Lung (tissue), 11 donors: ENCODE measurements at regions not wholly inside any gene's neighbourhood (a gene's known extent, or its start where the extent isn't known, plus 50 kb on each side); places are given as distances from the start of the nearest gene placed in this dataset.

Experiments used
- ATAC-seq: fragments of 200-7000 bp; cut with Tn5 transposase; one replicate; pipeline ENCODE4 v1.9.1; 2020; ENCODE audit warnings: moderate number of reproducible peaks; ENCODE audit not compliant: insufficient read depth, low FRiP score
- DNase-seq, 3 donors: peaks; one replicate each; pipeline ENCODE4 v3.0.0-alpha.2; 2013 to 2017
- H3K27ac ChIP-seq, 2 donors: one replicate each; pipeline ENCODE4 v1.5.1; 2013; ENCODE audit warnings: mild to moderate bottlenecking in 2 of 2, moderate library complexity in 2 of 2, control low read depth in 1 of 2, inconsistent platforms in 1 of 2, low read depth in 1 of 2, low read length in 1 of 2
- H3K27me3 ChIP-seq, 3 donors: one replicate each; pipeline ENCODE4 v1.5.1; 2013; ENCODE audit warnings: low read length in 2 of 3; ENCODE audit not compliant: control insufficient read depth in 3 of 3, insufficient read depth in 3 of 3
- H3K36me3 ChIP-seq, 4 donors: one replicate each; pipeline ENCODE4 v1.5.1; 2013; ENCODE audit warnings: low read length in 4 of 4, mild to moderate bottlenecking in 1 of 4, moderate library complexity in 1 of 4; ENCODE audit not compliant: control insufficient read depth in 4 of 4, insufficient read depth in 4 of 4
- H3K4me1 ChIP-seq, 5 donors: one replicate each; pipeline ENCODE4 v1.5.1; 2013; ENCODE audit warnings: low read length in 5 of 5, mild to moderate bottlenecking in 2 of 5, moderate library complexity in 1 of 5; ENCODE audit not compliant: control insufficient read depth in 5 of 5, insufficient read depth in 5 of 5
- H3K4me3 ChIP-seq: one replicate; pipeline ENCODE4 v1.5.1; 2013; ENCODE audit warnings: mild to moderate bottlenecking, control low read depth, moderate library complexity
- H3K9ac ChIP-seq, 2 donors: one replicate each; pipeline ENCODE4 v1.5.1; 2013; ENCODE audit warnings: low read length in 2 of 2, control low read depth in 1 of 2; ENCODE audit not compliant: insufficient read depth in 1 of 2
- H3K9me3 ChIP-seq, 4 donors: one replicate each; pipeline ENCODE4 v1.5.1; 2013; ENCODE audit warnings: low read length in 3 of 4, mild to moderate bottlenecking in 1 of 4, moderate library complexity in 1 of 4; ENCODE audit not compliant: control insufficient read depth in 4 of 4, insufficient read depth in 3 of 4
- WGBS, 2 donors: extraction: QIAGEN DNeasy Blood & Tissue Kit; methylation state at CpG; one replicate each; pipeline ENCODE4 v1.1.7; 2013; 5-methylcytosine and 5-hydroxymethylcytosine counted together
- TF ChIP-seq, protein P1 (sequence below): IDR thresholded peaks from 2 replicates; pipeline ENCODE4 v1.5.1; 2012; ENCODE audit warnings: mild to moderate bottlenecking; ENCODE audit errors: control extremely low read depth, extremely low read depth
- donor health status: control.
- donor health status: control.
- donor health status: Bipolar disorder and iron deficiency.
- donor health status: healthy.
- donor health status: DM: yes; HTN: yes; CAD: no.

DNA sequence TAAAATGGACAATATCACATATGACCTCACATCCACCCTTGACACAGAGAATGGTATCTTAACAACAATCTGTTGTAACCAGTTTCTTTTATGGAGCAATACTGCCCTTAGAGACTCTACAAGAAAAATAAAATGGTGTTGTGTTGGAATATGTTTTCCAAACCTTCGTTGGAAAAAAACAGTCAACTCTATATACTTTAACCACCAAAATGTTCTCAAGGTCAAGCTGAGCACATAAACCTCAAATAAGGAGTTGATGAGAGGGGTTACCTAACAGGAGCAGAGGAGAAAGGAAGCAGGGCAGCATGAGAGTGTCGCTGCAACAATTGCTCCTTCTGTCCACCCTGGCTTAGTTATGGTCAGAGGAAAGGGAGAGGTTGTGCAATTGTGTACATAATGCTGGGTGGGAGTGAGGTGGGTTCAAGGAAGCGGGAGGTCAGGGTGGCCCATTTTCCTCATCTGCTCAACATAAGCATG lies 179.2 kb upstream of the BMP4 start:
- Histone ChIP-seq H3K27me3 (no peaks in the 10 kb centered on the region), H3K36me3 (no peaks in the 10 kb centered on the region), H3K9me3 (peaks cover 0 to 3% (median 0%) of the 10 kb centered on the region in 4 donors), H3K27ac (no peak overlapping the region), H3K4me3 (no peak overlapping the region), H3K4me1 (peaks cover 0 to 4% (median 0%) of the 10 kb centered on the region in 5 donors), H3K9ac (no peak overlapping the region)
- WGBS, 2 donors = 70 to 78% methylated on average over 3 of the region's 3 CpGs
- ATAC-seq = no peak
- TF ChIP-seq, protein P1, sequence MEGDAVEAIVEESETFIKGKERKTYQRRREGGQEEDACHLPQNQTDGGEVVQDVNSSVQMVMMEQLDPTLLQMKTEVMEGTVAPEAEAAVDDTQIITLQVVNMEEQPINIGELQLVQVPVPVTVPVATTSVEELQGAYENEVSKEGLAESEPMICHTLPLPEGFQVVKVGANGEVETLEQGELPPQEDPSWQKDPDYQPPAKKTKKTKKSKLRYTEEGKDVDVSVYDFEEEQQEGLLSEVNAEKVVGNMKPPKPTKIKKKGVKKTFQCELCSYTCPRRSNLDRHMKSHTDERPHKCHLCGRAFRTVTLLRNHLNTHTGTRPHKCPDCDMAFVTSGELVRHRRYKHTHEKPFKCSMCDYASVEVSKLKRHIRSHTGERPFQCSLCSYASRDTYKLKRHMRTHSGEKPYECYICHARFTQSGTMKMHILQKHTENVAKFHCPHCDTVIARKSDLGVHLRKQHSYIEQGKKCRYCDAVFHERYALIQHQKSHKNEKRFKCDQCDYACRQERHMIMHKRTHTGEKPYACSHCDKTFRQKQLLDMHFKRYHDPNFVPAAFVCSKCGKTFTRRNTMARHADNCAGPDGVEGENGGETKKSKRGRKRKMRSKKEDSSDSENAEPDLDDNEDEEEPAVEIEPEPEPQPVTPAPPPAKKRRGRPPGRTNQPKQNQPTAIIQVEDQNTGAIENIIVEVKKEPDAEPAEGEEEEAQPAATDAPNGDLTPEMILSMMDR = no peak
- no peak for DNase-seq

DNA sequence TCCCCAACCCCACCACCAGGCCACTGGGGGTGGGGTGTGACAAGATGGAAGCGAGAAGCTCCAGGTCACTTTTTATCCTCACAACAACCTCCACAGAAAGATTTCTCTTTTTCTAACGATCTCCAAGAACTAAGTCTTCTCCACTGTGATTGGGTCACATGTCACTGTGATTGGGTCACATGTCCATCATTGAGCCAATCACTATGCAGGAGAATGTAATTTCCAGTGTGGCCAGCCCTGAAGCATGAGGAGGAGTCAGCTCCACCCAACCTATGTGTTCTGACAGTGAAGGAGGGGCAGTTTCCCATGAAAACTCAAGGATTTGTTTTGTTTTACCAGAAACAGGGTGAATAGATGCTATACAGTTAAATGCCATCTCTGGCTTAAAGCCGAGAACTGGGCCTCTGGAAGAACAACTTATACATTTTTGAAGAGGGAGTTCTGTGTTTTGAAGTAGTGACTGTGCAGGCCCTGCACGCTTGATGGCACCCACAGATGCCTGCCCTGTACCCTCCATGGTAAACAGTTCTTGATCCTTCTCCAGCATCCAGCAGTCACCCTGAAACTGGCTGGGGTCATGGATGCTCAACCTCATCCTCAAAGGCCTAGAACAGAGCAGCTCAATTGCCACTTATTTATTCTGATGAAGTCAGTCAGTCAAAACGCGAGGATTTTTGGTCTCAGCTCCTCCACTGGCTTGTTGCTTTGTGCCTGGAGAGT lies 180.4 kb upstream of the BMP4 start:
- Histone ChIP-seq H3K27ac (no peak overlapping the region), H3K9ac (no peak overlapping the region), H3K4me1 (peaks cover 0 to 4% (median 0%) of the 10 kb centered on the region in 5 donors), H3K4me3 (no peak overlapping the region), H3K36me3 (no peaks in the 10 kb centered on the region), H3K27me3 (no peaks in the 10 kb centered on the region), H3K9me3 (peaks cover 0 to 3% (median 0%) of the 10 kb centered on the region in 4 donors)
- ATAC-seq (no peak), DNase-seq (no peak)
- TF ChIP-seq, protein P1 = no peak
- WGBS, 2 donors = 76 to 81% methylated on average over 6 of the region's 6 CpGs

DNA sequence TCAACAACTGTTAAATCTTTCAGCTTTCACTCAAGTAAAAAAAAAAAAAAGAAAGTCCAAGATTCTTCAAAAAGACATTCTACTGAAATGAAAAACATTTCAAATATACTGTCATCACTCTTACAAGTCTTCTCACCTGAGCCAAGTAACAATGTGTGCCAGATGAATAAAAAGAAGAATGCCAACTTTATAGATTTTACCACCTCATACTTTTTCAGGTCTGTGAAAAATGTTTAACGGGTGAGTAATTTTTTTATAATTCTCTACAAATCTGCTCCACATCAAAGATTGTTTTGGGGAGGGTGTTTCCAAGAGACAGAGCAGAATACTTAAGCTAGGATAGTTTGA lies 181.0 kb upstream of the BMP4 start:
- peaks cover 0 to 4% (median 0%) of the 10 kb centered on the region in 5 donors for H3K4me1 ChIP-seq
- H3K9ac ChIP-seq = no peak overlapping the region
- 82 to 89% methylated on average over 1 of the region's 1 CpG for WGBS, 2 donors
- ATAC-seq = no peak
- no peak for DNase-seq
- no peaks in the 10 kb centered on the region for H3K36me3 ChIP-seq
- H3K27ac ChIP-seq = no peak overlapping the region
- TF ChIP-seq, protein P1 = no peak
- peaks cover 0 to 3% (median 0%) of the 10 kb centered on the region in 4 donors for H3K9me3 ChIP-seq
- no peak overlapping the region for H3K4me3 ChIP-seq
- no peaks in the 10 kb centered on the region for H3K27me3 ChIP-seq

DNA sequence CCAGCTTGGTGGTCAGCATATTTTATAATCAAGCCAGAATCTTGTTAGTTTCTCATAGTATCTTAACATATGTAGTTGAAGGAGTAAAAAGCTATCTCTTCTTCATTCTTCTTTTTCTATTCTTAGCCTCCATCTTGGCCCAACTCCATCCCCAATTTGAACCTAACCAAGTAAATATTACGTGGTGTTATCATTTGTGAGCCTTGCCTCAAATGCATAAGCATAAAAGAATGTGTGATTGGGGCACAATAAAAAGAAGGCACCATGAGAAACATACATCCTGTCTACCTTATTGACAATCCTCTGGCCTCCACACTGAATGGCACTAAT lies 181.4 kb upstream of the BMP4 start:
- WGBS, 2 donors = 69 to 94% methylated on average over 1 of the region's 1 CpG
- ATAC-seq = no peak
- Histone ChIP-seq H3K9ac (no peak overlapping the region), H3K9me3 (peaks cover 0 to 3% (median 0%) of the 10 kb centered on the region in 4 donors), H3K36me3 (no peaks in the 10 kb centered on the region), H3K4me1 (no peaks in the 10 kb centered on the region), H3K27me3 (no peaks in the 10 kb centered on the region), H3K27ac (no peak overlapping the region), H3K4me3 (no peak overlapping the region)
- DNase-seq = no peak
- TF ChIP-seq, protein P1 = no peak
